Spinal cord (tissue), 9 donors: ENCODE measurements at regions not wholly inside any gene's neighbourhood (a gene's known extent, or its start where the extent isn't known, plus 50 kb on each side); places are given as distances from the start of the nearest gene placed in this dataset.
"Not testable (repeated sequence)": the region's sequence is repeated elsewhere in the genome, so short reads cannot be mapped to it uniquely, and the experiment has no call there.

Experiments used
- DNase-seq, 6 donors: peaks; one replicate each; pipeline versions ENCODE4 v3.0.0 to v3.0.0-alpha.2; 2013 to 2015; ENCODE audit warnings: low spot score in 6 of 6, low read depth in 4 of 6
- H3K27ac ChIP-seq: one replicate; pipeline ENCODE4 v1.5.1; 2013; ENCODE audit warnings: low read depth, low read length, control low read depth
- H3K27me3 ChIP-seq: one replicate; pipeline ENCODE4 v1.6.1; 2013; ENCODE audit warnings: low read length; ENCODE audit not compliant: control insufficient read depth, insufficient read depth
- H3K36me3 ChIP-seq: one replicate; pipeline ENCODE4 v1.6.1; 2013; ENCODE audit warnings: low read length; ENCODE audit not compliant: control insufficient read depth, insufficient read depth
- H3K4me1 ChIP-seq: one replicate; pipeline ENCODE4 v1.6.1; 2013; ENCODE audit warnings: low read length; ENCODE audit not compliant: control insufficient read depth, insufficient read depth
- H3K4me3 ChIP-seq: one replicate; pipeline ENCODE4 v1.5.1; 2013; ENCODE audit warnings: low read depth, low read length, control low read depth
- H3K9me3 ChIP-seq: one replicate; pipeline ENCODE4 v1.6.1; 2013; ENCODE audit warnings: low read length; ENCODE audit not compliant: control insufficient read depth, insufficient read depth
- WGBS: methylation state at CpG from one replicate; pipeline ENCODE4 v1.1.5; 2013; ENCODE audit warnings: missing lambda C conversion rate; ENCODE audit not compliant: insufficient coverage; 5-methylcytosine and 5-hydroxymethylcytosine counted together
- donor health status: healthy.

- no peaks in the 10 kb centered on the region for H3K36me3 ChIP-seq
- H3K4me3 ChIP-seq = no peak overlapping the region
- H3K9me3 ChIP-seq = no peaks in the 10 kb centered on the region
- H3K4me1 ChIP-seq = no peaks in the 10 kb centered on the region
- WGBS = 77% methylated on average over 5 of the region's 8 CpGs
- no peak overlapping the region for H3K27ac ChIP-seq
- peak in 2 of 6 donors; percentile 27 to 31 for DNase-seq
- H3K27me3 ChIP-seq = peaks cover 3% of the 10 kb centered on the region
Measured at GRCh38 chr2:133888621-133889219, 320.5 kb upstream of the NCKAP5 start.

- no peak overlapping the region for H3K4me3 ChIP-seq
- WGBS = 84% methylated on average over 5 of the region's 8 CpGs
- peak in 1 of 6 donors; percentile 83 for DNase-seq
- H3K27me3 ChIP-seq = no peaks in the 10 kb centered on the region
- no peaks in the 10 kb centered on the region for H3K4me1 ChIP-seq
- no peaks in the 10 kb centered on the region for H3K9me3 ChIP-seq
- H3K27ac ChIP-seq = no peak overlapping the region
- no peaks in the 10 kb centered on the region for H3K36me3 ChIP-seq
Measured at GRCh38 chr2:133892352-133892913, 324.2 kb upstream of the NCKAP5 start.

GRCh38 chr2:133894429-133894828 is 326.2 kb upstream of the NCKAP5 start:
- no peaks in the 10 kb centered on the region for H3K9me3 ChIP-seq
- no peak overlapping the region for H3K27ac ChIP-seq
- H3K27me3 ChIP-seq = no peaks in the 10 kb centered on the region
- no peak overlapping the region for H3K4me3 ChIP-seq
- no peaks in the 10 kb centered on the region for H3K4me1 ChIP-seq
- DNase-seq = no peak
- no peaks in the 10 kb centered on the region for H3K36me3 ChIP-seq
- WGBS = 94% methylated on average over 9 of the region's 9 CpGs

- WGBS = no CpG with 5 or more reads among the region's 4 CpGs
Measured at GRCh38 chr2:133897838-133898237, 329.6 kb upstream of the NCKAP5 start.

GRCh38 chr2:133900909-133901308 is 332.6 kb upstream of the NCKAP5 start:
- Histone ChIP-seq H3K27me3 (no peaks in the 10 kb centered on the region), H3K9me3 (no peaks in the 10 kb centered on the region), H3K4me1 (no peaks in the 10 kb centered on the region), H3K27ac (no peak overlapping the region), H3K4me3 (no peak overlapping the region), H3K36me3 (no peaks in the 10 kb centered on the region)
- no peak for DNase-seq
- WGBS = 83% methylated on average over 1 of the region's 3 CpGs

More at GRCh38 chr2:133897838-133898237, 329.6 kb upstream of the NCKAP5 start:
- DNase-seq, H3K27me3 ChIP-seq, H3K4me3 ChIP-seq, H3K9me3 ChIP-seq, H3K27ac ChIP-seq, H3K36me3 ChIP-seq, H3K4me1 ChIP-seq: not testable (repeated sequence)

GRCh38 chr2:133906396-133906795 is 338.1 kb upstream of the NCKAP5 start:
- Histone ChIP-seq H3K4me1 (no peaks in the 10 kb centered on the region), H3K9me3 (no peaks in the 10 kb centered on the region), H3K27me3 (no peaks in the 10 kb centered on the region), H3K36me3 (no peaks in the 10 kb centered on the region), H3K4me3 (no peak overlapping the region), H3K27ac (no peak overlapping the region)
- peak in 1 of 6 donors; percentile 53 for DNase-seq

GRCh38 chr2:133906926-133907325 is 338.7 kb upstream of the NCKAP5 start:
- Histone ChIP-seq H3K27ac (no peak overlapping the region), H3K4me3 (no peak overlapping the region), H3K36me3 (no peaks in the 10 kb centered on the region), H3K4me1 (no peaks in the 10 kb centered on the region), H3K9me3 (no peaks in the 10 kb centered on the region), H3K27me3 (no peaks in the 10 kb centered on the region)
- no peak for DNase-seq

GRCh38 chr2:133908171-133908570 is 339.9 kb upstream of the NCKAP5 start:
- Histone ChIP-seq H3K27ac (no peak overlapping the region), H3K4me1 (no peaks in the 10 kb centered on the region), H3K36me3 (no peaks in the 10 kb centered on the region), H3K9me3 (no peaks in the 10 kb centered on the region), H3K27me3 (no peaks in the 10 kb centered on the region), H3K4me3 (no peak overlapping the region)
- DNase-seq = no peak

- WGBS = 80% methylated on average over 1 of the region's 1 CpG
- Histone ChIP-seq H3K9me3 (no peaks in the 10 kb centered on the region), H3K4me1 (no peaks in the 10 kb centered on the region), H3K36me3 (no peaks in the 10 kb centered on the region), H3K27me3 (no peaks in the 10 kb centered on the region), H3K27ac (no peak overlapping the region), H3K4me3 (no peak overlapping the region)
- no peak for DNase-seq
Measured at GRCh38 chr2:133918141-133918540, 335.7 kb upstream of the MGAT5 start.

- no peaks in the 10 kb centered on the region for H3K9me3 ChIP-seq
- WGBS = 71% methylated on average over 1 of the region's 3 CpGs
- DNase-seq = no peak
Measured at GRCh38 chr2:133919285-133919684, 334.6 kb upstream of the MGAT5 start.

More at GRCh38 chr2:133919285-133919684, 334.6 kb upstream of the MGAT5 start:
- Histone ChIP-seq H3K27ac (no peak overlapping the region), H3K4me1 (no peaks in the 10 kb centered on the region), H3K4me3 (no peak overlapping the region), H3K36me3 (no peaks in the 10 kb centered on the region), H3K27me3 (no peaks in the 10 kb centered on the region)
